ENCODE measurements at regions not wholly inside any gene's neighbourhood (a gene's known extent, or its start where the extent isn't known, plus 50 kb on each side); places are given as distances from the start of the nearest gene placed in this dataset.

GRCh38 chr12:89879766-89880165 lies 171.1 kb upstream of the ATP2B1 start:
- TF ChIP-seq EZH2 (IDR thresholded peaks at IDR 0.05; ENCODE audit: low read length, missing control alignments) (no peak), CTCF (conservative IDR thresholded peaks at IDR 0.05 in 1 of 2, IDR thresholded peaks at IDR 0.05 in 1 of 2; ENCODE audit: low read depth in 1 of 2, low read length in 2 of 2) (no peak)
- no peak overlapping the region for H3K4me3 ChIP-seq (replicated peaks in 1 of 4; ENCODE audit: control extremely low read depth in 1 of 4, insufficient read depth in 1 of 4, low read depth in 3 of 4, low read length in 4 of 4)
- no peaks in the 10 kb centered on the region for H4K20me1 ChIP-seq (ENCODE audit: control insufficient read depth, extremely low read depth, insufficient read depth, low read length)
- H3K4me1 ChIP-seq (ENCODE audit: control insufficient read depth, extremely low read depth, insufficient read depth, low read length): no peaks in the 10 kb centered on the region
- H3K79me2 ChIP-seq (ENCODE audit: control insufficient read depth, insufficient read depth, low read length): no peaks in the 10 kb centered on the region
- DNase-seq (ENCODE audit: low read depth in 2 of 2): no peak
- H3K9ac ChIP-seq (ENCODE audit: insufficient read depth, low read length): no peak overlapping the region
- H3K27me3 ChIP-seq (ENCODE audit: control insufficient read depth, insufficient read depth, low read length): no peaks in the 10 kb centered on the region
- no peaks in the 10 kb centered on the region for H3K36me3 ChIP-seq (ENCODE audit: control insufficient read depth, insufficient read depth, low read length)
- H3K4me2 ChIP-seq (ENCODE audit: extremely low read depth, insufficient read depth, low read length): no peak overlapping the region
- no peak overlapping the region for H3K27ac ChIP-seq (ENCODE audit: insufficient read depth, low read length)
- no peaks in the 10 kb centered on the region for H3K9me3 ChIP-seq (ENCODE audit: control insufficient read depth, insufficient read depth, low read depth, low read length)
- no peak overlapping the region for H2AFZ ChIP-seq (ENCODE audit: low read length)

DNA sequence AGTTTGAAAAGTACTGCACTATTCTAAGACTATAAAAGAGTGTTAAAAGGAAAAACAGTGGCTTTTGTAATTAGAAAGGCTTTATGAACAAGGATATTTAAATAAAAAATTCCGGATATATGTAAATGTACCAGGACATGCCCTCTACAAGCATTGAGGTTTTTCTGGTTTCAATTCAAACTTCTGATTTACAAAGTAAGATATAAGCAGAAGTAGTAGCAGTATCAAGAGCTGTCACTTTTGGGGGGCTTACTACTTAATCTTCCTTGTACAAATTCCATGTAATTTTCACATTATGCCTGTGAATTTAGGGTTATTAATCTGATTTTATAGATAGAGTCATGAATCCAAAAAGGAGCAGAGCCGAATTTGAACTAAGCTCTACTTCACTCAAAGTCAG lies 170.3 kb upstream of the ATP2B1 start:
- no peaks in the 10 kb centered on the region for H3K79me2 ChIP-seq (ENCODE audit: control insufficient read depth, insufficient read depth, low read length)
- no peak overlapping the region for H3K9ac ChIP-seq (ENCODE audit: insufficient read depth, low read length)
- H3K27ac ChIP-seq (ENCODE audit: insufficient read depth, low read length): no peak overlapping the region
- H3K4me3 ChIP-seq (replicated peaks in 1 of 4; ENCODE audit: control extremely low read depth in 1 of 4, insufficient read depth in 1 of 4, low read depth in 3 of 4, low read length in 4 of 4): no peak overlapping the region
- TF ChIP-seq EZH2 (IDR thresholded peaks at IDR 0.05; ENCODE audit: low read length, missing control alignments) (no peak), CTCF (conservative IDR thresholded peaks at IDR 0.05 in 1 of 2, IDR thresholded peaks at IDR 0.05 in 1 of 2; ENCODE audit: low read depth in 1 of 2, low read length in 2 of 2) (no peak)
- H3K4me1 ChIP-seq (ENCODE audit: control insufficient read depth, extremely low read depth, insufficient read depth, low read length): no peaks in the 10 kb centered on the region
- H2AFZ ChIP-seq (ENCODE audit: low read length): no peak overlapping the region
- DNase-seq (ENCODE audit: low read depth in 2 of 2): no peak
- H3K9me3 ChIP-seq (ENCODE audit: control insufficient read depth, insufficient read depth, low read depth, low read length): no peaks in the 10 kb centered on the region
- H3K36me3 ChIP-seq (ENCODE audit: control insufficient read depth, insufficient read depth, low read length): no peaks in the 10 kb centered on the region
- no peak overlapping the region for H3K4me2 ChIP-seq (ENCODE audit: extremely low read depth, insufficient read depth, low read length)
- H4K20me1 ChIP-seq (ENCODE audit: control insufficient read depth, extremely low read depth, insufficient read depth, low read length): no peaks in the 10 kb centered on the region
- no peaks in the 10 kb centered on the region for H3K27me3 ChIP-seq (ENCODE audit: control insufficient read depth, insufficient read depth, low read length)

DNA sequence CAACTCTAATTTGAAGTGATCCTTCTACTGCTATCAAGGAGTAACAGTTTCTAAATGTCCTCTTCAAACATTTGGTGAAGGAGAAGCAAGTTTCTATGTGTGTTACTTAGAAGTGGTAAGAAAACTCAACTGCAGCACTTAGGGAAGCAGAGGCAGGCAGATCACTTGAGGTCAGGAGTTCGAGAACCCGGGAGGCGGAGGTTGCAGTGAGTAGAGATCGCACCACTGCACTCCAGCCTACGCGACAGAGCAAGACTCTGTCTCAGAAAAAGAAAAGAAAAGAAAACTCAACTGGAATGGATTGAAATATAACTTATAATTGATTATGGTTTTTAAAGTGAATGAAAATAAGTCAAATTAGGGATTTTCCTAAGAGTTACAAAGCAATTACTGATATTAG lies 169.7 kb upstream of the ATP2B1 start:
- Histone ChIP-seq H3K27me3 (ENCODE audit: control insufficient read depth, insufficient read depth, low read length) (no peaks in the 10 kb centered on the region), H3K27ac (ENCODE audit: insufficient read depth, low read length) (no peak overlapping the region), H3K79me2 (ENCODE audit: control insufficient read depth, insufficient read depth, low read length) (no peaks in the 10 kb centered on the region), H3K4me3 (replicated peaks in 1 of 4; ENCODE audit: control extremely low read depth in 1 of 4, insufficient read depth in 1 of 4, low read depth in 3 of 4, low read length in 4 of 4) (no peak overlapping the region), H3K4me1 (ENCODE audit: control insufficient read depth, extremely low read depth, insufficient read depth, low read length) (no peaks in the 10 kb centered on the region), H3K36me3 (ENCODE audit: control insufficient read depth, insufficient read depth, low read length) (no peaks in the 10 kb centered on the region), H3K9ac (ENCODE audit: insufficient read depth, low read length) (no peak overlapping the region), H2AFZ (ENCODE audit: low read length) (no peak overlapping the region), H4K20me1 (ENCODE audit: control insufficient read depth, extremely low read depth, insufficient read depth, low read length) (no peaks in the 10 kb centered on the region), H3K4me2 (ENCODE audit: extremely low read depth, insufficient read depth, low read length) (no peak overlapping the region), H3K9me3 (ENCODE audit: control insufficient read depth, insufficient read depth, low read depth, low read length) (no peaks in the 10 kb centered on the region)
- DNase-seq (ENCODE audit: low read depth in 2 of 2): no peak
- no peak for TF ChIP-seq CTCF (conservative IDR thresholded peaks at IDR 0.05 in 1 of 2, IDR thresholded peaks at IDR 0.05 in 1 of 2; ENCODE audit: low read depth in 1 of 2, low read length in 2 of 2)
